ENCODE measurements at regions not wholly inside any gene's neighbourhood (a gene's known extent, or its start where the extent isn't known, plus 50 kb on each side); places are given as distances from the start of the nearest gene placed in this dataset.

DNA sequence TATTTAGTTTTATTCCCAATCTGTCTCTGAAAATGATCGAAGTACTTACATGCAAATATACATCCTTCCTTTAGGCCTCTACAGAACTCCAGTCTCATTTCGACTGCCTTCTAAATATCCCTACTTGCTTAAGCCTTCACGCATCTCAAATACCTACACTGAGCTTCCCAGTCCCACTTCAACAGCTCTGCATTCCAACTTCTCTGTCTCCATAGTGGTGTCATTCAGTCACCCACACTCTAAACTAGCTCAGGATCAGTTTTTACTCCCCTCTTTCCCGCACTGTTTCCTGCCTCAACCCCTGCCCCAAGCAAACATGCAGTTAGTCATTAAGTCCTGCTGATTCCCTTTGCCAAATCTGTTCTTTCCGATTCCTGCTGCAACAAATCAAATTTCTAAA lies 91.8 kb upstream of the PREP start:
- no peak for TF ChIP-seq EZH2 (IDR thresholded peaks at IDR 0.05; ENCODE audit: low read depth)
- TF ChIP-seq, protein P1, sequence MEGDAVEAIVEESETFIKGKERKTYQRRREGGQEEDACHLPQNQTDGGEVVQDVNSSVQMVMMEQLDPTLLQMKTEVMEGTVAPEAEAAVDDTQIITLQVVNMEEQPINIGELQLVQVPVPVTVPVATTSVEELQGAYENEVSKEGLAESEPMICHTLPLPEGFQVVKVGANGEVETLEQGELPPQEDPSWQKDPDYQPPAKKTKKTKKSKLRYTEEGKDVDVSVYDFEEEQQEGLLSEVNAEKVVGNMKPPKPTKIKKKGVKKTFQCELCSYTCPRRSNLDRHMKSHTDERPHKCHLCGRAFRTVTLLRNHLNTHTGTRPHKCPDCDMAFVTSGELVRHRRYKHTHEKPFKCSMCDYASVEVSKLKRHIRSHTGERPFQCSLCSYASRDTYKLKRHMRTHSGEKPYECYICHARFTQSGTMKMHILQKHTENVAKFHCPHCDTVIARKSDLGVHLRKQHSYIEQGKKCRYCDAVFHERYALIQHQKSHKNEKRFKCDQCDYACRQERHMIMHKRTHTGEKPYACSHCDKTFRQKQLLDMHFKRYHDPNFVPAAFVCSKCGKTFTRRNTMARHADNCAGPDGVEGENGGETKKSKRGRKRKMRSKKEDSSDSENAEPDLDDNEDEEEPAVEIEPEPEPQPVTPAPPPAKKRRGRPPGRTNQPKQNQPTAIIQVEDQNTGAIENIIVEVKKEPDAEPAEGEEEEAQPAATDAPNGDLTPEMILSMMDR (conservative IDR thresholded peaks at IDR 0.05): no peak
- Histone ChIP-seq H3F3A (ENCODE audit: insufficient read depth, low read depth) (no peaks in the 10 kb centered on the region), H3K27ac (no peak overlapping the region), H3K9me2 (ENCODE audit: insufficient read depth) (no peaks in the 10 kb centered on the region), H3K79me2 (ENCODE audit: low read depth) (no peaks in the 10 kb centered on the region), H3K27me3 (ENCODE audit: insufficient read depth, low read depth) (no peaks in the 10 kb centered on the region), H3K9me3 (ENCODE audit: insufficient read depth, low read depth) (no peaks in the 10 kb centered on the region), H3K4me2 (no peak overlapping the region), H4K20me1 (ENCODE audit: insufficient read depth) (no peaks in the 10 kb centered on the region), H3K36me3 (ENCODE audit: low read depth) (no peaks in the 10 kb centered on the region), H2AFZ (no peak overlapping the region), H3K4me1 (replicated peaks; ENCODE audit: insufficient read depth) (no peaks in the 10 kb centered on the region), H3K4me3 (no peak overlapping the region)
- no peak for DNase-seq
- no TSS peak for BruUV-seq (replicated peaks)
- intact Hi-C loops (cut with micrococcal nuclease; ENCODE audit: unreplicated experiment): no loop called here
- ChIA-PET CTCF (no interaction called here), POLR2A (ENCODE audit: unreplicated experiment) (no interaction called here)

DNA sequence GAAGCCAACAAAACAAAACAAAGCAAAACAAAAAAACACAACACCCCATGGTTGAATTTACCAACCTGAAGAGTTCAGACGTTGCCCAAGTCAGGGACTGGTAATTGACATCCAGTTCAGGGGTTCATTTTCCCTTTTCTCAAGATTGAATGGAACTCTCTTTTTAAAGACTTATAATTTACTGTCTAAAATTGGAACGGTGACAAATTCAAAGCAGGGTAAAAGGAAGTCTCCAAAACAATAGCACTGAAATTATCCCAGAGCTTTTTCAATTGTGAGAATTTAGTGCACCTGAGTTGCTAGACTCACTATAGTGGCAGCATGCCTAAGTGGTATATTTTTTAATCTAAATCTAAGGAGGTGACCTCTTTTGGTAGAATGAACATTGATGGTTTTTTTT lies 90.9 kb upstream of the PREP start:
- H3K4me1 ChIP-seq (replicated peaks; ENCODE audit: insufficient read depth): no peaks in the 10 kb centered on the region
- no peak for TF ChIP-seq EZH2 (IDR thresholded peaks at IDR 0.05; ENCODE audit: low read depth)
- TF ChIP-seq, protein P1 (conservative IDR thresholded peaks at IDR 0.05): no peak
- ChIA-PET CTCF (interaction anchor here (0.6 kb wide), 1 partner anchor 316 kb away, joined by 3 read pairs; no protein-coding TSS in a partner anchor), POLR2A (ENCODE audit: unreplicated experiment) (no interaction called here)
- no peaks in the 10 kb centered on the region for H3K79me2 ChIP-seq (ENCODE audit: low read depth)
- H3F3A ChIP-seq (ENCODE audit: insufficient read depth, low read depth): no peaks in the 10 kb centered on the region
- no peak overlapping the region for H2AFZ ChIP-seq
- no peak overlapping the region for H3K4me3 ChIP-seq
- no peak overlapping the region for H3K27ac ChIP-seq
- DNase-seq: no peak
- H3K9me2 ChIP-seq (ENCODE audit: insufficient read depth): no peaks in the 10 kb centered on the region
- H3K4me2 ChIP-seq: no peak overlapping the region
- intact Hi-C loops (cut with micrococcal nuclease; ENCODE audit: unreplicated experiment): no loop called here
- no peaks in the 10 kb centered on the region for H3K27me3 ChIP-seq (ENCODE audit: insufficient read depth, low read depth)
- no peaks in the 10 kb centered on the region for H3K9me3 ChIP-seq (ENCODE audit: insufficient read depth, low read depth)
- BruUV-seq (replicated peaks): no TSS peak
- H4K20me1 ChIP-seq (ENCODE audit: insufficient read depth): no peaks in the 10 kb centered on the region
- no peaks in the 10 kb centered on the region for H3K36me3 ChIP-seq (ENCODE audit: low read depth)

DNA sequence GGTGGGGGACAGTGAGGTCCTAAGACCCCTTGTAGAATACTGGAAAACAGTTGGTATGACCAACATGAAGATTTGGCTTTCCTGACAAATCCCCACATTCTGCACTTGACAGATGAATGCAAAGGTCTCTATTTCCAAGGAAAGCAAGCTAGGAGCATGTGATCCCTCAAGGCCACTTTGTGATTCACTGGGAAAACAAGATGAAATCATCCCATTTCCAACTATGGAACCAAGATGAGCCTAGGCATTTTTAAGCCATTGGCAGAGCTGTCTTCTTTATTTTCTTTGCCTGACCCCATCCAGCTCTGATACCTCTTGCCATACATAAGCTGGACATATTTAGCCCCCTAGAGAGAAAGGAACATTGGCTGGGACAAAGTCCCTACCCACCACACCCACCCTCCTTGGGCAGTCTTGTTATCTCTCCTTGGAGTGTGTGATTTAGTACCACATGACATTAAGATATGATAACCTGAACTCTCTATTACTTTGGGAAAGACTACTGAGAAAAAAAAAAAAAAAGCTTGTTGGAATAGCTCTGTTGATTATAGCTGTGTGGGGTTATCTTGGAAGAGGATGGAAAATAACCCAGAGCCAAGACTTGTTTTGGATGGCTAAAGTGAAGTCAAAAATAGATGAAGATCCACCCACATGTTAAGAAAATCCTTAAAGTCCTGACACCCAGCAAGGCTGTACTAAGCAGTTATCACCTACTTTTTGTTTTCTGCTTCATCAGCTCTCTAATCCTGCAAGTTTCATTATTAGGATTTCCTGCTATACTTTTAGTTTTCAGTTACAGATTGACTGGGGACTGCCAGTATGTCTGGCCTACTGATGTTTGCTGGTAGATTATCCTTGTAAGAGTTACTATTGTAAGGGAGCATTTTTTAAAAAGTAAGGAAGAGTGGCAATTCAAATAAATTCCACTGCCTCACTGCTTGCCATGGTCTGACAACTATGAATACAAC lies 90.1 kb upstream of the PREP start:
- intact Hi-C loops (cut with micrococcal nuclease; ENCODE audit: unreplicated experiment): no loop called here
- no peaks in the 10 kb centered on the region for H3K79me2 ChIP-seq (ENCODE audit: low read depth)

More for the DNA sequence above, 90.1 kb upstream of the PREP start:
- Histone ChIP-seq H3K36me3 (ENCODE audit: low read depth) (no peaks in the 10 kb centered on the region), H3K27ac (no peak overlapping the region), H3K4me2 (no peak overlapping the region), H4K20me1 (ENCODE audit: insufficient read depth) (no peaks in the 10 kb centered on the region), H3K9me2 (ENCODE audit: insufficient read depth) (no peaks in the 10 kb centered on the region), H3K27me3 (ENCODE audit: insufficient read depth, low read depth) (no peaks in the 10 kb centered on the region), H2AFZ (no peak overlapping the region), H3K9me3 (ENCODE audit: insufficient read depth, low read depth) (no peaks in the 10 kb centered on the region), H3F3A (ENCODE audit: insufficient read depth, low read depth) (no peaks in the 10 kb centered on the region), H3K4me3 (no peak overlapping the region), H3K4me1 (replicated peaks; ENCODE audit: insufficient read depth) (no peaks in the 10 kb centered on the region)
- no peak for DNase-seq
- POLR2A ChIA-PET (ENCODE audit: unreplicated experiment): no interaction called here
- no peak for TF ChIP-seq EZH2 (IDR thresholded peaks at IDR 0.05; ENCODE audit: low read depth)
- TF ChIP-seq, protein P1 (conservative IDR thresholded peaks at IDR 0.05): no peak
- CTCF ChIA-PET: interaction anchor here (0.5 to 0.6 kb wide), 2 partner anchors 317 to 808 kb away, joined by 3 read pairs; no protein-coding TSS in a partner anchor
- BruUV-seq (replicated peaks): no TSS peak

Measured in PC-9 (cell line).